ENCODE measurements at regions not wholly inside any gene's neighbourhood (a gene's known extent, or its start where the extent isn't known, plus 50 kb on each side); places are given as distances from the start of the nearest gene placed in this dataset.

DNA sequence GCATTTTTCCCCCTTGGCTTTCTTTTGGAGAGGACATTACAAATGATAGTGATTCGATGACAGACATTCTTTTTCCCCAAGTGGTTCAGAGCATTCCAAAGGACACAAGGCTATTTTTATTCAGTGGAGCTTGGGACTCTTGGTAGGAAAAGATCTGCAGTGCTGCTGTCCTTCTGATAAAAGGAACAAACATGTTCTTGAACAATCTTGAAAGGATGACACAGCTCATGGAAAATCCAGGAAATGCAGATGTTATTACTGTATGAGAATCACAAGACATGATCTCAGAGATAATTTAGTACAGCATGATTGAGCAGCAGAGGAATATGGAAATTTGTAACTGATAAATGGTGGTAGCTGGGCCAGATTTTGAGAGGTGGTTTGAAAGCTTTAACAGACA, 96.2 kb upstream of the RFC3 start:
- Histone ChIP-seq H3K36me3 (ENCODE audit: insufficient read depth, low read length) (no peaks in the 10 kb centered on the region), H3K4me3 (no peak overlapping the region), H3K27ac (peak overlapping the region; percentile 85), H3K9ac (ENCODE audit: insufficient read length) (peak overlapping the region; percentile 52), H3K9me3 (ENCODE audit: low read depth, low read length) (no peaks in the 10 kb centered on the region)
- TF ChIP-seq POLR2AphosphoS5 (IDR thresholded peaks at IDR 0.05; ENCODE audit: borderline replicate concordance, low read depth, low read length), result no peak
- no peak for DNase-seq (ENCODE audit: low read depth, low spot score)

DNA sequence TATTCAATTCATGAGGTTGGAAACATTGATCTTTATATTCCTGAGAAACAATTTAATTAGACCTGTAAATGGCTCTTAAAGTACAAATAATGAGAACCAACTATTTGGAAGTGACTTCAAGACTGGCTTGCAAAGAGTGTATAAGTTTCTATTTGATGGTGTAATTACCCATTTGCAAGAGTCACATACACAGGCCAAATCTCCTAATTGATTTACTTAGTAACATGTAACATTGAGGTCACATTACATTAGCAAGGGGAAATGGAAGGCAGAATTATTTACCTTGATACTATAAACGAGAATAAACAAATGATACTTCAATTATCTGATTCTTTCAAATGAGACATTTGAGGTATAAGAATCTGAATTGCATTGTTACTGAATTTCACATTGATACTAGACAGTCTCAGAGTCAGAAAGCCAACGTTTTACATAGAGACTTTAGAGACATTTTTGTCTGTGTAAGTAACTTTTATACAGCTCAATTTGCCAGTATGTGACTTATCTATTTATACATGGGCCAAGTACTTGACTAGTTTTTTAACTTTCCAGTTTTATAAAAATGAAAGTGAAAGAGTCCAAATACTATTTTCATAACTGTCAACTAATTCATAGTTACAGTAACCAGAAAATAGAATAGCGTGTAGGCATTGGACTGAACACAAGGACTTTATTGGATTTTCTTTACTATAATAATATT, 95.6 kb upstream of the RFC3 start:
- DNase-seq (ENCODE audit: low read depth, low spot score), result no peak
- peak overlapping the region; percentile 52 for H3K9ac ChIP-seq (ENCODE audit: insufficient read length)
- H3K9me3 ChIP-seq (ENCODE audit: low read depth, low read length), result no peaks in the 10 kb centered on the region
- H3K27ac ChIP-seq, result peak overlapping the region; percentile 85
- H3K4me3 ChIP-seq, result peak overlapping the region; percentile 52
- no peaks in the 10 kb centered on the region for H3K36me3 ChIP-seq (ENCODE audit: insufficient read depth, low read length)
- TF ChIP-seq FOXP2 (optimal IDR thresholded peaks at IDR 0.05; ENCODE audit: control extremely low read depth, extremely low read length, insufficient read depth), result no peak
- no peak for TF ChIP-seq EZH2 (IDR thresholded peaks at IDR 0.05)
- no peak for TF ChIP-seq POLR2AphosphoS5 (IDR thresholded peaks at IDR 0.05; ENCODE audit: borderline replicate concordance, low read depth, low read length)

DNA sequence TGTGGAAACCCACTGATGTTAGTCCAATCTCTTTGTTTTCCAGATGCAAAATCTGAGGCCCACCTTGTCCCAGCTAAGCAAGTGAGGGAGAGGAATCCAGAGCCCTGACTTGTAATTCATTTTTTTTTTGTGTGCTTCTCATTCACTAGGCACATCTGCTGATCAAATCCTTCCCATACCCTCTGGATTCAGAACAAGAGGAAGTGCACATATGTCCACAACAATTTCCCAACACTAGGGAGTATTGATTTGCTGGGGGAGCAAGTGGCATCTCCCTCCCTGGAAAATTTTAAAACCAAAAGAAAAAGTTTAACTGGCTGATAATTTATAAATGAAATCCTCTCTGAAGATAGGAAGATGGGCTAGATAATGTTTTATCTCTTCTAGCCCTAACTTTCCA, 94.6 kb upstream of the RFC3 start:
- Histone ChIP-seq H3K36me3 (ENCODE audit: insufficient read depth, low read length) (no peaks in the 10 kb centered on the region), H3K9me3 (ENCODE audit: low read depth, low read length) (no peaks in the 10 kb centered on the region), H3K4me3 (peak overlapping the region; percentile 33), H3K27ac (peak overlapping the region; percentile 85), H3K9ac (ENCODE audit: insufficient read length) (peak overlapping the region; percentile 52)
- no peak for TF ChIP-seq POLR2AphosphoS5 (IDR thresholded peaks at IDR 0.05; ENCODE audit: borderline replicate concordance, low read depth, low read length)
- TF ChIP-seq EZH2 (IDR thresholded peaks at IDR 0.05), result no peak
- no peak for TF ChIP-seq FOXP2 (optimal IDR thresholded peaks at IDR 0.05; ENCODE audit: control extremely low read depth, extremely low read length, insufficient read depth)
- DNase-seq (ENCODE audit: low read depth, low spot score), result no peak

DNA sequence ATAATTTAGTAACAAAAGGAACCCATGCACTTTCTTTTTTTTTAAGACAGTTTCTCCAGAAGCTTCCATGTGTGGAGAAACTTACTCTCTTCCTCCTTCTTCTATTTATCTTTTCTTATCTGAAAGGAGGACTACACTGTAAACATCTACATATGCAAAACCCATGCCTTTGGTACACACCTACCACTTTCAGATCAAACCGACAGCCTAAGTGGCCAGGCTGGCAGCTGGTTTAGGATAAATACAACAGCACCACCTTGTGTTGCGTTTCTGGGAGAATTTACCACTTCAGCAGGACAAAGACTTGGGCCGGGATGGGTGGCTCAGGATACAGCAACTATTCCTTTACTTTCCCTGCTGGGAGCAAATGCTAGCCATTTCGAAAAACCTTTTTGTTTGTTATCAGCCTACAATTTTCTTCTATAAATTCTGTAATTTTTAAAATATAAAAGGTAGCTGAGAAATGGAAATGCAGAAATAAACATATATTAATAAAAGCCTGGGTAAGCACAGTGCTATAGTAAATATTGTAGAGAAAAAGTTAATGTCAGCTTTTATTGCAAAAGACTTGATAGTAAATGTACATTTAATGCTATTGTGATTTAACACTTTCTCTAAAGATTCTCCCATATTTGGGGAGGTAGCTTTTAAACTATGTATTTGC, 94.0 kb upstream of the RFC3 start:
- no peak for TF ChIP-seq POLR2AphosphoS5 (IDR thresholded peaks at IDR 0.05; ENCODE audit: borderline replicate concordance, low read depth, low read length)
- no peak for TF ChIP-seq EZH2 (IDR thresholded peaks at IDR 0.05)
- TF ChIP-seq FOXP2 (optimal IDR thresholded peaks at IDR 0.05; ENCODE audit: control extremely low read depth, extremely low read length, insufficient read depth), result peak; percentile 69
- H3K36me3 ChIP-seq (ENCODE audit: insufficient read depth, low read length), result no peaks in the 10 kb centered on the region
- peak overlapping the region; percentile 51 for H3K9ac ChIP-seq (ENCODE audit: insufficient read length)
- no peaks in the 10 kb centered on the region for H3K9me3 ChIP-seq (ENCODE audit: low read depth, low read length)
- H3K27ac ChIP-seq, result peak overlapping the region; percentile 85
- peak overlapping the region; percentile 33 for H3K4me3 ChIP-seq
- DNase-seq (ENCODE audit: low read depth, low spot score), result peak; percentile 87

DNA sequence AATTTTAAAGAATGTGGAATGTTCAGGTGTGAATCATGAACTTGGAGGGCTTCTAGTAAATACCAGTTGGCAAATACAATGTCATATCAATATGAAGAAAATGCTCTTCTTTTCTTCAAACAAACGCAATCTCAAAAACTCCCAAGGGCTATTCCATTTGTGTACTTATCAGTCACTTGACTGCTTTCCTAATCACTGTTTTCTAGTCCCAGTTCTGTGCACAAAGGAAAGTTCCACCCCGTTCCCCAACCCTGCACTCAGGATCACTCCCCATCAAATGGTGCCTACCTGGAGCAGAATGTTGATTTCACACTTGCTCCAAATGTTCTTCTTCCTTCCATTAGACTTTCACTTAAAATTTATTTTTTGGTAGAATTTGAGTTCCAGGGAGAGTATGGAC, 92.6 kb upstream of the RFC3 start:
- Histone ChIP-seq H3K27ac (no peak overlapping the region), H3K9me3 (ENCODE audit: low read depth, low read length) (no peaks in the 10 kb centered on the region), H3K36me3 (ENCODE audit: insufficient read depth, low read length) (no peaks in the 10 kb centered on the region), H3K9ac (ENCODE audit: insufficient read length) (no peak overlapping the region), H3K4me3 (no peak overlapping the region)
- DNase-seq (ENCODE audit: low read depth, low spot score), result no peak
- TF ChIP-seq EZH2 (IDR thresholded peaks at IDR 0.05) (no peak), FOXP2 (optimal IDR thresholded peaks at IDR 0.05; ENCODE audit: control extremely low read depth, extremely low read length, insufficient read depth) (no peak), POLR2AphosphoS5 (IDR thresholded peaks at IDR 0.05; ENCODE audit: borderline replicate concordance, low read depth, low read length) (no peak)

DNA sequence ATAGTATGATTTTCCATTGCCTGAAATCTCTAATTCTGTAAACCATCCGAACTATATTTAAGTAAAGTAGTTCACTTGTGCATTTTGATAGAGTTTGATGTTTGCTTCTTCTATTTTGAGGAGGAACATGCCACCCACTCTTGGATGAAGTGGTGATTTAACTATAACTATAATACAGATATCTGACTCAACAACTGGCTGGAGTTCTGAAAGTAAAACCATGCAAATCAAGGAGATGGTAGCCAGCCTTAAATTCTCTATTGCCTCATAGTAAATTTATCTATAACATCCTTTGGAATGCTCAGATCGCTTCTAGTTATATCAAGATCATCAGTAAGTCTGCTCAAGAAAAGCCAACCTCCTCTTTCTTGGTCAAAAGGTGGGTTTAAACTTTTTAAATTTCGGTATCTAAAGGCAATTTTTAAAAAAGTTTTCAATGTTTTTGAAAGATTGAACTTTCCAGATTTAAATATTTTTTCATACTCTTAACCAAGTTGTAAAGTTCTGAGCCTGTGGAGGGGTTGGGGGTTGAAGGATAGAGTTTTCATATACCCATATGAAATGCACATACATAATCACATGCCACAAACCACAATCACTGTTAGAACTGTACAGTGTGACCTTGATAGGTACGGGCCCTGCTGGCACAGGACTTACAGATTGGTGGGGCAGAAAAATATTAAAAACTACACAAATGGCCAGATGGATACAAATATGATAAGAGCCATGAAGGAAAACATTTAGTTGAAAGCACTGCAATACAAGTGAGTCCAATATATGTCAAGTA, 90.5 kb upstream of the RFC3 start:
- Histone ChIP-seq H3K4me3 (no peak overlapping the region), H3K9me3 (ENCODE audit: low read depth, low read length) (no peaks in the 10 kb centered on the region), H3K9ac (ENCODE audit: insufficient read length) (no peak overlapping the region), H3K36me3 (ENCODE audit: insufficient read depth, low read length) (no peaks in the 10 kb centered on the region), H3K27ac (no peak overlapping the region)
- DNase-seq (ENCODE audit: low read depth, low spot score), result no peak
- TF ChIP-seq POLR2AphosphoS5 (IDR thresholded peaks at IDR 0.05; ENCODE audit: borderline replicate concordance, low read depth, low read length), result no peak

DNA sequence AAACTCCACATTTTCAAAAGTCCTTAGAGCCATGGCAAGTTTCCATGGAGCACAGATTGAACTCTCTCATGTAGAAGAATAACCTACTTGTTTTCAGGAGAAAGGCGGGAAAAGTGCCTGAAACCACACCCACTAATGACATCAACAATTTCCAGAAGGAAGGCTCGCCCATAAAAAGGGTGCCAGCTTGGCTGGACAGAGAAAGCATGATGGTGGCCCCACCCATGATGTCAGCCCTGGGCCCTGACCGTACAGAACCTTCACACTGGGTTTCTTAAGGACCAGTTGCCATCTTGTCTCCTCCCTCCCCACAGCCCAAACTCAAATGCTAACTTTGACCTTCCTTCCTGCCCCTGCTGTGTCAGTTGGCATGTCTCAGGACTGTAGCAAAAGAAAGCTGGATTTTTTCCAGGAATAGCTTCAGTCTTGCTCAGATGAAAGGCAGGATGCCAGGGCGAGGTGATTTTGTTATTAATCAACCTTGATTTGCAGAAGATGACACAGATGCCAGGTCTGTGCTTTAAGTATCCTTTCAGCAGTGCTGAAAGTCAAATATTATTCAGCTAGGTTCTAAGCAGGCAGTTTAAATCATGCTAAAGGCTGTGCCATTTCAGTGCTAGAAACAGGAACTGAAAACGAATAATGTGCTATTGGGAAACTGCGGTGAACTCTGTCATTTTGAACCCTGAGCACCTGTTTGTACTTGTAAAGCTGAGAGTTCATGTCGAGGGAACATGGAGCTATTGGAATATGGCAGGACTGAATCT, 89.5 kb upstream of the RFC3 start:
- DNase-seq (ENCODE audit: low read depth, low spot score), result no peak
- H3K4me3 ChIP-seq, result no peak overlapping the region
- H3K27ac ChIP-seq, result no peak overlapping the region

DNA sequence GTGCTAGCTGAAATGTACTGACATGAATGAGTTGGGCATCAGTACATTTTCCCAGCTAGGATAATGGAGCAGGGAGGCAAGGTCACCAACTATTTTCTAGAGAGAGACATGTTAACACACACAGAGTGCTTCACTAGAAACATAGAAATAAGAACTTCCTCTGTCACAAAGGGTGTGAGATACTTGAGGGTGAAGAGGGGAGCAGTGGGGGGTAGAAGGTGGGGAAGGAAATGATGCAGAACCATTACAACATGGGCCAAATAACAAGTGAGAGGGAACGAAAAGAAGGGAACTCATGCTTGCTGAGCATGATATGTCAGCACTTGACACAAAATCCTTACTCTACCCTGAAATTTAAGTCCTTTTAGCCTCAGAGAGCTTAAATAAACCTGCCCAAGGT, 87.8 kb upstream of the RFC3 start:
- no peaks in the 10 kb centered on the region for H3K36me3 ChIP-seq (ENCODE audit: insufficient read depth, low read length)
- H3K9me3 ChIP-seq (ENCODE audit: low read depth, low read length), result no peaks in the 10 kb centered on the region
- H3K9ac ChIP-seq (ENCODE audit: insufficient read length), result no peak overlapping the region
- DNase-seq (ENCODE audit: low read depth, low spot score), result no peak
- H3K4me3 ChIP-seq, result no peak overlapping the region
- no peak overlapping the region for H3K27ac ChIP-seq
- no peak for TF ChIP-seq FOXP2 (optimal IDR thresholded peaks at IDR 0.05; ENCODE audit: control extremely low read depth, extremely low read length, insufficient read depth)

More for the DNA sequence above, 89.5 kb upstream of the RFC3 start:
- H3K36me3 ChIP-seq (ENCODE audit: insufficient read depth, low read length), result no peaks in the 10 kb centered on the region
- H3K9ac ChIP-seq (ENCODE audit: insufficient read length), result no peak overlapping the region
- TF ChIP-seq EZH2 (IDR thresholded peaks at IDR 0.05), result no peak
- TF ChIP-seq POLR2AphosphoS5 (IDR thresholded peaks at IDR 0.05; ENCODE audit: borderline replicate concordance, low read depth, low read length), result no peak
- no peak for TF ChIP-seq FOXP2 (optimal IDR thresholded peaks at IDR 0.05; ENCODE audit: control extremely low read depth, extremely low read length, insufficient read depth)
- H3K9me3 ChIP-seq (ENCODE audit: low read depth, low read length), result no peaks in the 10 kb centered on the region

Data from SK-N-MC (cell line).